K562 (cell line): ENCODE measurements at regions not wholly inside any gene's neighbourhood (a gene's known extent, or its start where the extent isn't known, plus 50 kb on each side); places are given as distances from the start of the nearest gene placed in this dataset.

ENCODE experiments used
- ATAC-seq: fragments of 200-7000 bp; cut with Tn5 transposase; 3 replicates; pipeline ENCODE4 v1.9.1; 2020; ENCODE audit warnings: moderate library complexity
- BruUV-seq: library from RNA; stranded (reverse); fragments of 400-500 nt; replicated peaks from 2 replicates; lab custom pipeline; 2021; lab: Mats Ljungman, UMichigan
- CTCF ChIA-PET: fragments of 300-600 bp; formaldehyde crosslinking; extraction: SDS; loops from one replicate; lab custom pipeline; 2021; ENCODE audit warnings: low intra/inter-chr PET ratio; lab: Yijun Ruan, JAX
- POLR2A ChIA-PET: fragments of 300-600, 350-650 bp; sonication (Branson Sonifier 250); formaldehyde crosslinking; extraction: SDS; loops from one replicate; lab custom pipeline; 2021; ENCODE audit warnings: antibody characterized with exemption, inconsistent platforms; lab: Yijun Ruan, JAX
- DNase-seq, 4 experiments: peaks; one replicate each; pipeline versions ENCODE4 v3.0.0 to v3.0.0-alpha.2; 2011 to 2018; ENCODE audit warnings: low spot score in 3 of 4, mixed read lengths in 3 of 4; ENCODE audit errors: extremely low read depth in 1 of 4
- FAIRE-seq: peaks from 2 replicates; lab custom pipeline; 2011; peaks lifted over from hg19 to GRCh38; lab: Jason Lieb, UNC
- H2AFZ ChIP-seq: 2 replicates; pipeline ENCODE4 v1.6.0; 2011; ENCODE audit warnings: low read depth, low read length, control low read depth, inconsistent platforms
- H3K27ac ChIP-seq: fragments of 200-600 bp; 3 replicates; pipeline ENCODE4 v1.8.0; 2011; ENCODE audit warnings: low read depth, mild to moderate bottlenecking, control low read depth, inconsistent platforms, low read length, moderate library complexity, mixed read lengths; ENCODE audit errors: extremely low read depth
- H3K27me3 ChIP-seq, 2 experiments: fragments of 300-600 bp in 1 of 2; 2 replicates in 1 of 2; 3 replicates in 1 of 2; pipeline versions ENCODE4 v1.6.0 to v1.8.0; 2011; ENCODE audit warnings: inconsistent platforms in 2 of 2, low read length in 2 of 2, mild to moderate bottlenecking in 1 of 2, mixed read lengths in 1 of 2, moderate library complexity in 1 of 2; ENCODE audit not compliant: control insufficient read depth in 2 of 2, insufficient read depth in 2 of 2
- H3K36me3 ChIP-seq: fragments of 300-600 bp; 3 replicates; pipeline ENCODE4 v1.8.0; 2011; ENCODE audit warnings: mild to moderate bottlenecking, low read length, inconsistent platforms; ENCODE audit not compliant: control insufficient read depth, insufficient read depth
- H3K4me1 ChIP-seq, 2 experiments: fragments of 200-600 bp in 1 of 2; replicated peaks in 1 of 2; 2 replicates in 1 of 2; 3 replicates in 1 of 2; pipeline versions ENCODE4 v1.5.1 to v1.8.0; 2011; ENCODE audit warnings: inconsistent platforms in 2 of 2, low read length in 2 of 2, mild to moderate bottlenecking in 1 of 2, mixed read lengths in 1 of 2, moderate library complexity in 1 of 2; ENCODE audit not compliant: control insufficient read depth in 2 of 2, insufficient read depth in 2 of 2
- H3K4me2 ChIP-seq: 2 replicates; pipeline ENCODE4 v1.6.1; 2011; ENCODE audit warnings: low read length, control low read depth, inconsistent platforms, mixed read lengths; ENCODE audit not compliant: insufficient read depth
- H3K4me3 ChIP-seq: fragments of 200-600 bp; sonication (generic), shearing (Covaris generic); 2 replicates; pipeline ENCODE4 v1.5.1; 2016; ENCODE audit warnings: control low read depth, inconsistent platforms
- H3K79me2 ChIP-seq: fragments of 200-600 bp; 3 replicates; pipeline ENCODE4 v1.8.0; 2011; ENCODE audit warnings: low read length, inconsistent platforms; ENCODE audit not compliant: control insufficient read depth, insufficient read depth
- H3K9ac ChIP-seq, 2 experiments: 2 replicates each; pipeline versions ENCODE4 v1.6.0 to v1.6.1; 2011; ENCODE audit warnings: low read depth in 2 of 2, low read length in 2 of 2, control low read depth in 1 of 2, inconsistent platforms in 1 of 2, mild to moderate bottlenecking in 1 of 2, mixed read lengths in 1 of 2; ENCODE audit not compliant: insufficient read depth in 1 of 2
- H3K9me1 ChIP-seq: one replicate; pipeline ENCODE4 v1.6.0; 2011; ENCODE audit warnings: inconsistent platforms, mild to moderate bottlenecking, low read length, moderate library complexity; ENCODE audit not compliant: control insufficient read depth, insufficient read depth
- H3K9me3 ChIP-seq: replicated peaks from 2 replicates; pipeline ENCODE4 v1.5.1; 2011; ENCODE audit warnings: low read depth, low read length, inconsistent platforms; ENCODE audit not compliant: control insufficient read depth, insufficient read depth
- H4K20me1 ChIP-seq: replicated peaks from 2 replicates; pipeline ENCODE4 v1.6.1; 2011; ENCODE audit warnings: low read length, inconsistent platforms, mixed read lengths; ENCODE audit not compliant: control insufficient read depth, insufficient read depth
- ATF7 ChIP-seq: fragments of 450-650 bp; IDR thresholded peaks from 2 replicates; pipeline ENCODE4 v1.7.1; 2014; ENCODE audit warnings: mild to moderate bottlenecking, moderate library complexity
- BACH1 ChIP-seq: fragments of 200-800 bp; sonication (Bioruptor generic); IDR thresholded peaks from 2 replicates; pipeline ENCODE4 v1.6.1; 2016; ENCODE audit warnings: missing genetic modification characterization, missing compliant biosample characterization
- EGR1 ChIP-seq: fragments of 450-650 bp; conservative IDR thresholded peaks from 2 replicates; pipeline ENCODE4 v1.6.1; 2017; ENCODE audit warnings: mild to moderate bottlenecking
- ELF2 ChIP-seq: fragments of 250-450 bp; sonication (Bioruptor Pico); IDR thresholded peaks from 2 replicates; pipeline ENCODE4 v1.5.0; 2021; ENCODE audit warnings: mild to moderate bottlenecking
- HNRNPL ChIP-seq: fragments of 200-400 bp; formaldehyde crosslinking; IDR thresholded peaks from 2 replicates; pipeline ENCODE4 v1.6.1; 2017; ENCODE audit warnings: low read depth, mild to moderate bottlenecking, low read length
- RBM22 ChIP-seq: fragments of 200-400 bp; formaldehyde crosslinking; IDR thresholded peaks from 2 replicates; pipeline ENCODE4 v1.6.1; 2018; ENCODE audit warnings: low read length, low read depth; ENCODE audit not compliant: poor library complexity, severe bottlenecking
- SRF ChIP-seq, 2 experiments: fragments of 250-450, 450-650 bp in 1 of 2; sonication (Bioruptor Pico) in 1 of 2; sonication (generic) in 1 of 2; formaldehyde crosslinking; IDR thresholded peaks; 2 replicates each; pipeline versions ENCODE4 v1.5.0 to v1.5.1; 2020 to 2022; ENCODE audit warnings: mild to moderate bottlenecking in 1 of 2, missing genetic modification reagents in 1 of 2
- TEAD2 ChIP-seq: fragments of 450-650 bp; IDR thresholded peaks from 2 replicates; pipeline ENCODE4 v1.6.1; 2016; ENCODE audit warnings: missing genetic modification characterization, control low read depth, missing compliant biosample characterization
- TOE1 ChIP-seq, 2 experiments: fragments of 450-650 bp in 1 of 2; sonication (generic) in 1 of 2; formaldehyde crosslinking in 1 of 2; IDR thresholded peaks; 2 replicates each; pipeline versions ENCODE4 v1.7.1 to v1.8.0; 2016 to 2022; ENCODE audit warnings: borderline replicate concordance in 2 of 2, mild to moderate bottlenecking in 2 of 2, antibody characterized with exemption in 1 of 2, inconsistent platforms in 1 of 2, low read depth in 1 of 2, missing genetic modification reagents in 1 of 2, moderate library complexity in 1 of 2
- TRIM24 ChIP-seq, 2 experiments: fragments of 450-650 bp; IDR thresholded peaks; 2 replicates each; pipeline ENCODE4 v1.6.1; 2016
- ZBTB1 ChIP-seq: sonication (generic); formaldehyde crosslinking; IDR thresholded peaks from 2 replicates; pipeline ENCODE4 v1.8.1; 2023; ENCODE audit warnings: missing genetic modification reagents, low read depth, mild to moderate bottlenecking, borderline replicate concordance
- ZNF239 ChIP-seq: fragments of 250-450 bp; sonication (Bioruptor Pico); IDR thresholded peaks from 2 replicates; pipeline ENCODE4 v1.4.0; 2020; ENCODE audit warnings: mild to moderate bottlenecking
- WGBS: fragments of 100-300 bp; shearing (Covaris generic); methylation state at CpG from one replicate; pipeline ENCODE4 v1.1.6; 2016; ENCODE audit warnings: low coverage, mixed read lengths; ENCODE audit not compliant: insufficient coverage; ENCODE audit errors: missing lambda C conversion rate; 5-methylcytosine and 5-hydroxymethylcytosine counted together
- in situ Hi-C: fragments of 300-500 bp; cut with MboI; formaldehyde crosslinking; loops from 4 replicates; pipeline ENCODE4 v1.15.0; 2018; ENCODE audit warnings: inconsistent platforms, mixed read lengths
- intact Hi-C: fragments of 100-400 bp; cut with micrococcal nuclease; formaldehyde crosslinking; loops from 2 replicates; pipeline ENCODE4 v1.14.2; 2022
- TF ChIP-seq, protein P1 (sequence below): fragments of 250-450 bp; sonication (Bioruptor Pico); IDR thresholded peaks from 2 replicates; pipeline ENCODE4 v1.5.0; 2021
- TF ChIP-seq, protein P2 (sequence below): fragments of 250-450 bp; sonication (Bioruptor Pico); IDR thresholded peaks from 2 replicates; pipeline ENCODE4 v1.5.0; 2022; ENCODE audit warnings: mild to moderate bottlenecking
- TF ChIP-seq, protein P3 (sequence below): fragments of 450-650 bp; formaldehyde crosslinking; IDR thresholded peaks from 2 replicates; pipeline ENCODE4 v1.4.0; 2022; ENCODE audit warnings: missing genetic modification characterization
- TF ChIP-seq, protein P4 (sequence below): sonication (generic); formaldehyde crosslinking; IDR thresholded peaks from 2 replicates; pipeline ENCODE4 v1.8.0; 2022; ENCODE audit warnings: mild to moderate bottlenecking, missing genetic modification reagents
- TF ChIP-seq, protein P5 (sequence below): fragments of 250-450 bp; sonication (Bioruptor Pico); IDR thresholded peaks from 2 replicates; pipeline ENCODE4 v1.8.0; 2022; ENCODE audit warnings: moderate library complexity, mild to moderate bottlenecking, inconsistent platforms

DNA sequence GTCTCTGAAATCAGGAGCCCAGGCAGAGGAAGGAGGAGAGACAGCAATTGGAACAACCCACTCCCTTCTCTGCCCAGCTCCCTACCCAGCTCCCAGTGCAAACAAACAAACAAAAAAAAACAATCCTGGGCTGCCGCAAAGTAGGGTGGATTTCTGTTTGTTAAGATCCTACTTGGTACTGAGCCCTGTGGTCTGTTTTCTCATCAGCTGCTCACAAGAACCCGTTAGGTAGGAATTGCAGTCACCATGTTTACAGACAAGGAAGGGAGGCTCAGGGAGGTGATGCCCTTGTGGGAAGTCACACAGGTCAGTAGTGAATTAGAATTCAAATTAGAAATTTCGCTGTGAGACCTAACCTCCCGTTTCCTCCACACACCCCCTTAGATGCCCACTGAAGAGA, 128.8 kb upstream of the RAD23B start:
- Histone ChIP-seq H3K4me2 (no peak overlapping the region), H4K20me1 (no peaks in the 10 kb centered on the region), H3K4me1 (no peaks in the 10 kb centered on the region), H3K9ac (no peak overlapping the region), H3K27ac (no peak overlapping the region), H3K36me3 (no peaks in the 10 kb centered on the region), H2AFZ (no peak overlapping the region), H3K79me2 (no peaks in the 10 kb centered on the region), H3K27me3 (no peaks in the 10 kb centered on the region), H3K9me3 (no peaks in the 10 kb centered on the region), H3K4me3 (no peak overlapping the region), H3K9me1 (no peaks in the 10 kb centered on the region)
- DNase-seq (no peak), FAIRE-seq (no peak), ATAC-seq (no peak)
- ChIA-PET POLR2A (no interaction called here), CTCF (no interaction called here)
- intact Hi-C loops: no loop called here
- no TSS peak for BruUV-seq
- WGBS: 0% methylated on average over 4 of the region's 4 CpGs
- in situ Hi-C loops: loop anchor here (25.0 kb wide), 1 partner anchor 1267 kb away; no protein-coding TSS in a partner anchor
- TF ChIP-seq, protein P1, sequence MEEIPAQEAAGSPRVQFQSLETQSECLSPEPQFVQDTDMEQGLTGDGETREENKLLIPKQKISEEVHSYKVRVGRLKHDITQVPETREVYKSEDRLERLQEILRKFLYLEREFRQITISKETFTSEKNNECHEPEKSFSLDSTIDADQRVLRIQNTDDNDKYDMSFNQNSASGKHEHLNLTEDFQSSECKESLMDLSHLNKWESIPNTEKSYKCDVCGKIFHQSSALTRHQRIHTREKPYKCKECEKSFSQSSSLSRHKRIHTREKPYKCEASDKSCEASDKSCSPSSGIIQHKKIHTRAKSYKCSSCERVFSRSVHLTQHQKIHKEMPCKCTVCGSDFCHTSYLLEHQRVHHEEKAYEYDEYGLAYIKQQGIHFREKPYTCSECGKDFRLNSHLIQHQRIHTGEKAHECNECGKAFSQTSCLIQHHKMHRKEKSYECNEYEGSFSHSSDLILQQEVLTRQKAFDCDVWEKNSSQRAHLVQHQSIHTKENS (CRISPR knock-in tag): no peak
- TF ChIP-seq ATF7 (no peak), ELF2 (no peak), EGR1 (no peak), RBM22 (no peak), SRF (CRISPR knock-in tag; IDR thresholded peaks at IDR 0.05) (no peak), TOE1 (IDR thresholded peaks at IDR 0.05; ENCODE audit: borderline replicate concordance) (no peak), TOE1 (CRISPR knock-in tag; IDR thresholded peaks at IDR 0.05; ENCODE audit: borderline replicate concordance, low read depth) (no peak), ZBTB1 (CRISPR knock-in tag) (no peak), ZNF239 (CRISPR knock-in tag) (no peak), TEAD2 (tag) (no peak), TRIM24 (IDR thresholded peaks at IDR 0.05) (no peak), HNRNPL (no peak), BACH1 (no peak)
- TF ChIP-seq, protein P2, sequence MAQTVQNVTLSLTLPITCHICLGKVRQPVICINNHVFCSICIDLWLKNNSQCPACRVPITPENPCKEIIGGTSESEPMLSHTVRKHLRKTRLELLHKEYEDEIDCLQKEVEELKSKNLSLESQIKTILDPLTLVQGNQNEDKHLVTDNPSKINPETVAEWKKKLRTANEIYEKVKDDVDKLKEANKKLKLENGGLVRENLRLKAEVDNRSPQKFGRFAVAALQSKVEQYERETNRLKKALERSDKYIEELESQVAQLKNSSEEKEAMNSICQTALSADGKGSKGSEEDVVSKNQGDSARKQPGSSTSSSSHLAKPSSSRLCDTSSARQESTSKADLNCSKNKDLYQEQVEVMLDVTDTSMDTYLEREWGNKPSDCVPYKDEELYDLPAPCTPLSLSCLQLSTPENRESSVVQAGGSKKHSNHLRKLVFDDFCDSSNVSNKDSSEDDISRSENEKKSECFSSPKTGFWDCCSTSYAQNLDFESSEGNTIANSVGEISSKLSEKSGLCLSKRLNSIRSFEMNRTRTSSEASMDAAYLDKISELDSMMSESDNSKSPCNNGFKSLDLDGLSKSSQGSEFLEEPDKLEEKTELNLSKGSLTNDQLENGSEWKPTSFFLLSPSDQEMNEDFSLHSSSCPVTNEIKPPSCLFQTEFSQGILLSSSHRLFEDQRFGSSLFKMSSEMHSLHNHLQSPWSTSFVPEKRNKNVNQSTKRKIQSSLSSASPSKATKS: no peak
- TF ChIP-seq, protein P3, sequence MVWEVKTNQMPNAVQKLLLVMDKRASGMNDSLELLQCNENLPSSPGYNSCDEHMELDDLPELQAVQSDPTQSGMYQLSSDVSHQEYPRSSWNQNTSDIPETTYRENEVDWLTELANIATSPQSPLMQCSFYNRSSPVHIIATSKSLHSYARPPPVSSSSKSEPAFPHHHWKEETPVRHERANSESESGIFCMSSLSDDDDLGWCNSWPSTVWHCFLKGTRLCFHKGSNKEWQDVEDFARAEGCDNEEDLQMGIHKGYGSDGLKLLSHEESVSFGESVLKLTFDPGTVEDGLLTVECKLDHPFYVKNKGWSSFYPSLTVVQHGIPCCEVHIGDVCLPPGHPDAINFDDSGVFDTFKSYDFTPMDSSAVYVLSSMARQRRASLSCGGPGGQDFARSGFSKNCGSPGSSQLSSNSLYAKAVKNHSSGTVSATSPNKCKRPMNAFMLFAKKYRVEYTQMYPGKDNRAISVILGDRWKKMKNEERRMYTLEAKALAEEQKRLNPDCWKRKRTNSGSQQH (CRISPR knock-in tag): no peak
- TF ChIP-seq, protein P4, sequence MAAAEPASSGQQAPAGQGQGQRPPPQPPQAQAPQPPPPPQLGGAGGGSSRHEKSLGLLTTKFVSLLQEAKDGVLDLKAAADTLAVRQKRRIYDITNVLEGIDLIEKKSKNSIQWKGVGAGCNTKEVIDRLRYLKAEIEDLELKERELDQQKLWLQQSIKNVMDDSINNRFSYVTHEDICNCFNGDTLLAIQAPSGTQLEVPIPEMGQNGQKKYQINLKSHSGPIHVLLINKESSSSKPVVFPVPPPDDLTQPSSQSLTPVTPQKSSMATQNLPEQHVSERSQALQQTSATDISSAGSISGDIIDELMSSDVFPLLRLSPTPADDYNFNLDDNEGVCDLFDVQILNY (CRISPR knock-in tag): no peak
- TF ChIP-seq, protein P5, sequence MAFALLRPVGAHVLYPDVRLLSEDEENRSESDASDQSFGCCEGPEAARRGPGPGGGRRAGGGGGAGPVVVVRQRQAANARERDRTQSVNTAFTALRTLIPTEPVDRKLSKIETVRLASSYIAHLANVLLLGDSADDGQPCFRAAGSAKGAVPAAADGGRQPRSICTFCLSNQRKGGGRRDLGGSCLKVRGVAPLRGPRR: no peak
